22Rv1 (cell line): ENCODE measurements at regions not wholly inside any gene's neighbourhood (a gene's known extent, or its start where the extent isn't known, plus 50 kb on each side); places are given as distances from the start of the nearest gene placed in this dataset.

Experiments
- CTCF ChIP-seq: fragments of 450-650 bp; IDR thresholded peaks from 2 replicates; pipeline ENCODE4 v1.5.1; 2017; ENCODE audit warnings: mild to moderate bottlenecking
- ZFX ChIP-seq: fragments of 450-650 bp; IDR thresholded peaks from 2 replicates; pipeline ENCODE4 v1.6.1; 2017; ENCODE audit warnings: antibody characterized with exemption, borderline replicate concordance

GRCh38 chr2:188813857-188814256, 160.3 kb upstream of the COL3A1 start:
- TF ChIP-seq CTCF = no peak
- TF ChIP-seq ZFX = no peak
